IMR-90 (cell line): ENCODE measurements at regions not wholly inside any gene's neighbourhood (a gene's known extent, or its start where the extent isn't known, plus 50 kb on each side); places are given as distances from the start of the nearest gene placed in this dataset.

Experiments used
- ATAC-seq: fragments of 200-7000 bp; cut with Tn5 transposase; 2 replicates; pipeline ENCODE4 v1.9.1; 2020; ENCODE audit warnings: low read depth, mild to moderate bottlenecking, moderate library complexity
- BruUV-seq: library from RNA; stranded (reverse); fragments of 400-500 nt; replicated peaks from 2 replicates; lab custom pipeline; 2021; lab: Mats Ljungman, UMichigan
- CTCF ChIA-PET: fragments of 300-600 bp; formaldehyde crosslinking; extraction: SDS; loops from one replicate; lab custom pipeline; 2021; ENCODE audit warnings: antibody characterized with exemption; lab: Yijun Ruan, JAX
- POLR2A ChIA-PET: fragments of 300-600 bp; sonication (Branson Sonifier 250); formaldehyde crosslinking; loops from one replicate; lab custom pipeline; 2022; ENCODE audit warnings: antibody characterized with exemption; ENCODE audit not compliant: unreplicated experiment; lab: Charles Lee
- DNase-seq: peaks from one replicate; pipeline ENCODE4 v3.0.0; 2013
- H2AFZ ChIP-seq: replicated peaks from 2 replicates; pipeline ENCODE3; 2013; ENCODE audit warnings: low read length, mild to moderate bottlenecking; ENCODE audit not compliant: poor library complexity
- H2AK5ac ChIP-seq: 2 replicates; pipeline ENCODE4 v1.6.1; 2013; ENCODE audit warnings: low read depth, low read length, inconsistent platforms
- H2AK9ac ChIP-seq: replicated peaks from 2 replicates; pipeline ENCODE3; 2013; ENCODE audit warnings: mild to moderate bottlenecking, low read depth, low read length, moderate library complexity; ENCODE audit not compliant: poor library complexity
- H2BK120ac ChIP-seq: 2 replicates; pipeline ENCODE4 v1.6.1; 2013; ENCODE audit warnings: low read depth, low read length, inconsistent platforms
- H2BK15ac ChIP-seq: 3 replicates; pipeline ENCODE4 v1.6.1; 2013; ENCODE audit warnings: low read depth, low read length, inconsistent platforms
- H2BK20ac ChIP-seq: 2 replicates; pipeline ENCODE4 v1.6.1; 2013; ENCODE audit warnings: low read depth, mild to moderate bottlenecking, inconsistent platforms, low read length, moderate library complexity
- H2BK5ac ChIP-seq: 2 replicates; pipeline ENCODE4 v1.6.1; 2013; ENCODE audit warnings: mild to moderate bottlenecking, low read depth, low read length, inconsistent platforms; ENCODE audit not compliant: poor library complexity, severe bottlenecking
- H3K14ac ChIP-seq: replicated peaks from 2 replicates; pipeline ENCODE4 v1.6.1; 2013; ENCODE audit warnings: low read depth, low read length, inconsistent platforms
- H3K18ac ChIP-seq: 2 replicates; pipeline ENCODE4 v1.6.1; 2013; ENCODE audit warnings: low read depth, low read length, control low read depth
- H3K23ac ChIP-seq: 2 replicates; pipeline ENCODE4 v1.6.1; 2013; ENCODE audit warnings: low read depth, low read length, inconsistent platforms
- H3K27ac ChIP-seq: 2 replicates; pipeline ENCODE4 v1.5.1; 2013; ENCODE audit warnings: mild to moderate bottlenecking, control low read depth, low read length; ENCODE audit not compliant: insufficient read depth
- H3K27me3 ChIP-seq: 2 replicates; pipeline ENCODE4 v1.6.1; 2013; ENCODE audit warnings: low read length; ENCODE audit not compliant: control insufficient read depth, insufficient read depth
- H3K36me3 ChIP-seq: 2 replicates; pipeline ENCODE4 v1.6.1; 2013; ENCODE audit warnings: low read length, mixed read lengths; ENCODE audit not compliant: control insufficient read depth, insufficient read depth
- H3K4ac ChIP-seq: 2 replicates; pipeline ENCODE4 v1.6.1; 2013; ENCODE audit warnings: low read depth, low read length, inconsistent platforms
- H3K4me1 ChIP-seq: 2 replicates; pipeline ENCODE4 v1.6.1; 2013; ENCODE audit warnings: low read length, mixed read lengths; ENCODE audit not compliant: control insufficient read depth, insufficient read depth
- H3K4me2 ChIP-seq: 2 replicates; pipeline ENCODE4 v1.6.1; 2013; ENCODE audit warnings: low read depth, mild to moderate bottlenecking, control low read depth, low read length, moderate library complexity
- H3K4me3 ChIP-seq: 2 replicates; pipeline ENCODE4 v1.5.1; 2013; ENCODE audit warnings: low read depth, mild to moderate bottlenecking, control low read depth, low read length, moderate library complexity; ENCODE audit not compliant: insufficient read depth
- H3K56ac ChIP-seq: 2 replicates; pipeline ENCODE4 v1.6.1; 2013; ENCODE audit warnings: low read length, inconsistent platforms; ENCODE audit not compliant: insufficient read depth; ENCODE audit errors: extremely low read depth
- H3K79me1 ChIP-seq, 2 experiments: 2 replicates each; pipeline ENCODE4 v1.6.1; 2013; ENCODE audit warnings: low read length in 2 of 2, inconsistent platforms in 1 of 2, low read depth in 1 of 2
- H3K9ac ChIP-seq: 2 replicates; pipeline ENCODE4 v1.6.1; 2013; ENCODE audit warnings: low read depth, low read length, control low read depth
- H3K9me1 ChIP-seq: 2 replicates; pipeline ENCODE4 v1.6.1; 2013; ENCODE audit warnings: low read length, inconsistent platforms; ENCODE audit not compliant: insufficient read depth
- H3K9me3 ChIP-seq: 2 replicates; pipeline ENCODE4 v1.6.1; 2013; ENCODE audit warnings: low read length; ENCODE audit not compliant: control insufficient read depth, insufficient read depth
- H4K20me1 ChIP-seq: 2 replicates; pipeline ENCODE4 v1.6.1; 2013; ENCODE audit warnings: low read length, inconsistent platforms; ENCODE audit not compliant: insufficient read depth
- H4K5ac ChIP-seq: 2 replicates; pipeline ENCODE4 v1.6.1; 2013; ENCODE audit warnings: mild to moderate bottlenecking, low read depth, low read length, control low read depth
- H4K8ac ChIP-seq, 2 experiments: 2 replicates each; pipeline ENCODE4 v1.6.1; 2013; ENCODE audit warnings: low read depth in 2 of 2, low read length in 2 of 2, control low read depth in 1 of 2, inconsistent platforms in 1 of 2
- H4K91ac ChIP-seq: 2 replicates; pipeline ENCODE4 v1.6.1; 2013; ENCODE audit warnings: low read depth, low read length, inconsistent platforms; ENCODE audit not compliant: insufficient read depth
- BHLHE40 ChIP-seq: fragments of 150-350 bp; IDR thresholded peaks from 2 replicates; pipeline ENCODE4 v1.6.1; 2016; ENCODE audit warnings: mild to moderate bottlenecking, low read depth, low read length
- CEBPB ChIP-seq: IDR thresholded peaks from 2 replicates; pipeline ENCODE4 v1.6.1; 2012; ENCODE audit warnings: low read depth, low read length, improper control_type of control experiment
- CHD1 ChIP-seq: IDR thresholded peaks from 2 replicates; pipeline ENCODE4 v1.6.1; 2012; ENCODE audit warnings: low read depth, low read length, improper control_type of control experiment
- FOS ChIP-seq: fragments of 150-350 bp; IDR thresholded peaks from 2 replicates; pipeline ENCODE4 v1.6.1; 2016; ENCODE audit warnings: low read depth, low read length
- MAFK ChIP-seq: IDR thresholded peaks from 2 replicates; pipeline ENCODE4 v1.6.1; 2012; ENCODE audit warnings: low read depth, low read length, improper control_type of control experiment
- MAZ ChIP-seq: IDR thresholded peaks from 2 replicates; pipeline ENCODE4 v1.6.1; 2012; ENCODE audit warnings: low read depth, mild to moderate bottlenecking, low read length, improper control_type of control experiment, moderate library complexity, borderline replicate concordance
- MXI1 ChIP-seq: IDR thresholded peaks from 2 replicates; pipeline ENCODE4 v1.6.1; 2012; ENCODE audit warnings: low read depth, mild to moderate bottlenecking, low read length, moderate library complexity, borderline replicate concordance
- NFE2L2 ChIP-seq: fragments of 150-350 bp; IDR thresholded peaks from 2 replicates; pipeline ENCODE4 v1.6.1; 2016; ENCODE audit warnings: low read depth, mild to moderate bottlenecking, low read length
- RAD21 ChIP-seq: IDR thresholded peaks from 2 replicates; pipeline ENCODE4 v1.6.1; 2012; ENCODE audit warnings: low read length, improper control_type of control experiment
- RCOR1 ChIP-seq: IDR thresholded peaks from 2 replicates; pipeline ENCODE4 v1.6.1; 2012; ENCODE audit warnings: mild to moderate bottlenecking, low read length, improper control_type of control experiment; ENCODE audit not compliant: insufficient replicate concordance
- WGBS, 2 experiments: methylation state at CpG; one replicate each; pipeline versions ENCODE4 v1.1.5 to v1.1.7; 2013; ENCODE audit warnings: missing lambda C conversion rate in 2 of 2; ENCODE audit not compliant: insufficient read length in 1 of 2; ENCODE audit errors: extremely low coverage in 2 of 2; 5-methylcytosine and 5-hydroxymethylcytosine counted together
- dilution Hi-C: fragments of 300-500 bp; cut with HindIII; formaldehyde crosslinking; loops from one replicate; pipeline ENCODE4 v1.14.3; 2018; ENCODE audit warnings: low sequenced_read_pairs; ENCODE audit not compliant: unreplicated experiment
- in situ Hi-C: fragments of 300-500 bp; cut with MboI; formaldehyde crosslinking; loops from 3 replicates; pipeline ENCODE4 v1.14.3; 2019; ENCODE audit warnings: low sequenced_read_pairs, inconsistent platforms, mixed read lengths
- intact Hi-C: fragments of 100-400 bp; cut with micrococcal nuclease; formaldehyde crosslinking; loops from 2 replicates; pipeline ENCODE4 v1.10.0; 2022
- TF ChIP-seq, protein P1 (sequence below): fragments of 150-350 bp; IDR thresholded peaks from 2 replicates; pipeline ENCODE4 v1.6.1; 2017; ENCODE audit warnings: mild to moderate bottlenecking, antibody characterized with exemption, low read length, low read depth

DNA sequence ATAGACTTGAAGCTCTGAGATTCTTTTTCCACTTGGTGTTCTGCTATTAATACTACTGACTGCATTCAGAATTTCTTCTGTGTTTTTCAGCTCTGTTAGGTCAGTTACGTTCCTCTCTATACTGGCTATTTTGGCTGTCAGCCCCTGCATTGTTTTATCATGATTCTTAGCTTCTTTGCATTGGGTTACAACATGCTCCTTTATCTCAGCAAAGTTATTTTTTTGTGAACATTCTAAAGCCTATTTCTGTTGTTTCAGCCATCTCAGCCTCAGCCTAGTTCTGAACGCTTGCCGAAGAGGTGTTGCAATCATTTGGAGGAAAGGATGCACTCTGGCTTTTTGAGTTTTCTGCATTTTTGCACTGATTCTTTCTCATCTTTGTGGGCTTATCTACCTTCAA is 201.5 kb upstream of the GNAI1 start:
- no peak overlapping the region for H3K56ac ChIP-seq
- peak overlapping the region; percentile 69; the same call in 1 of the 2 replicates for H2BK20ac ChIP-seq
- TF ChIP-seq MAZ: no peak
- TF ChIP-seq, protein P1, sequence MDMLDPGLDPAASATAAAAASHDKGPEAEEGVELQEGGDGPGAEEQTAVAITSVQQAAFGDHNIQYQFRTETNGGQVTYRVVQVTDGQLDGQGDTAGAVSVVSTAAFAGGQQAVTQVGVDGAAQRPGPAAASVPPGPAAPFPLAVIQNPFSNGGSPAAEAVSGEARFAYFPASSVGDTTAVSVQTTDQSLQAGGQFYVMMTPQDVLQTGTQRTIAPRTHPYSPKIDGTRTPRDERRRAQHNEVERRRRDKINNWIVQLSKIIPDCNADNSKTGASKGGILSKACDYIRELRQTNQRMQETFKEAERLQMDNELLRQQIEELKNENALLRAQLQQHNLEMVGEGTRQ: no peak
- TF ChIP-seq MAFK: no peak
- TF ChIP-seq MXI1: no peak
- TF ChIP-seq CEBPB: peak; percentile 96
- no peak for TF ChIP-seq BHLHE40
- TF ChIP-seq FOS: 0 out of 2 replicates have a peak, but pooled peaks have one; percentile 20
- TF ChIP-seq RCOR1: no peak
- TF ChIP-seq RAD21: no peak
- no peak for TF ChIP-seq CHD1
- no peak for TF ChIP-seq NFE2L2
- intact Hi-C loops (loop anchor here (5.0 kb wide), 1 partner anchor 84 kb away; no protein-coding TSS in a partner anchor), dilution Hi-C loops (no loop called here), in situ Hi-C loops (no loop called here)
- H3K4me1 ChIP-seq: peaks cover 3% of the 10 kb centered on the region
- WGBS, 2 experiments: no CpG with 5 or more reads among the region's 3 CpGs
- no peak overlapping the region for H4K91ac ChIP-seq
- H2BK120ac ChIP-seq: peak overlapping the region; percentile 93; the same call in 1 of the 2 replicates
- H2BK15ac ChIP-seq: peak overlapping the region; percentile 9; the same call in 1 of the 3 replicates
- peak overlapping the region; percentile 80; the same call in 1 of the 2 replicates for H4K5ac ChIP-seq
- H3K4ac ChIP-seq: no peak overlapping the region
- no peaks in the 10 kb centered on the region for H3K79me1 ChIP-seq
- H3K23ac ChIP-seq: no peak overlapping the region
- BruUV-seq: no TSS peak
- no peak overlapping the region for H2AK9ac ChIP-seq
- no peak overlapping the region for H2AFZ ChIP-seq
- no peaks in the 10 kb centered on the region for H3K27me3 ChIP-seq
- DNase-seq (peak; percentile 89), ATAC-seq (peak; percentile 94)
- H2BK5ac ChIP-seq: peak overlapping the region; percentile 99
- peak overlapping the region; percentile 73; the same call in 1 of the 2 replicates for H3K18ac ChIP-seq
- H3K36me3 ChIP-seq: no peaks in the 10 kb centered on the region
- no peak overlapping the region; the same call in 1 of the 2 replicates for H3K4me2 ChIP-seq
- H3K14ac ChIP-seq: no peak overlapping the region; the same call in 1 of the 2 replicates
- ChIA-PET POLR2A (interaction anchor here (0.6 kb wide), 1 partner anchor 222 kb away, joined by 3 read pairs; no protein-coding TSS in a partner anchor), CTCF (no interaction called here)
- no peak overlapping the region for H2AK5ac ChIP-seq
- no peaks in the 10 kb centered on the region for H4K20me1 ChIP-seq
- no peak overlapping the region for H3K4me3 ChIP-seq
- peak overlapping the region; percentile 34; the same call in 1 of the 2 replicates for H3K9ac ChIP-seq
- peak overlapping the region in 1 of 2 experiments; percentile 91; a peak in 2 of 4 replicates for H4K8ac ChIP-seq
- no peaks in the 10 kb centered on the region for H3K9me1 ChIP-seq
- H3K9me3 ChIP-seq: no peaks in the 10 kb centered on the region; the same call in 1 of the 2 replicates
- no peak overlapping the region for H3K27ac ChIP-seq
